NB4 (cell line): ENCODE measurements at regions not wholly inside any gene's neighbourhood (a gene's known extent, or its start where the extent isn't known, plus 50 kb on each side); places are given as distances from the start of the nearest gene placed in this dataset.

Source experiments
- DNase-seq: peaks from one replicate; pipeline ENCODE4 v3.0.0; 2010; ENCODE audit warnings: low read depth
- H3K4me3 ChIP-seq: one replicate; pipeline ENCODE4 v1.5.1; 2011; ENCODE audit warnings: mild to moderate bottlenecking, low read depth, low read length, moderate library complexity
- CTCF ChIP-seq: IDR thresholded peaks from one replicate; pipeline ENCODE4 v1.5.1; 2012; ENCODE audit warnings: low read depth, low read length
- MAX ChIP-seq: IDR thresholded peaks from 2 replicates; pipeline ENCODE4 v1.6.1; 2011; ENCODE audit warnings: low read depth, low read length
- MYC ChIP-seq: IDR thresholded peaks from 2 replicates; pipeline ENCODE4 v1.6.1; 2011; ENCODE audit warnings: low read depth, low read length
- POLR2A ChIP-seq: IDR thresholded peaks from 2 replicates; pipeline ENCODE4 v1.6.1; 2011; ENCODE audit warnings: mild to moderate bottlenecking; ENCODE audit not compliant: insufficient read length; ENCODE audit errors: extremely low read depth

DNA sequence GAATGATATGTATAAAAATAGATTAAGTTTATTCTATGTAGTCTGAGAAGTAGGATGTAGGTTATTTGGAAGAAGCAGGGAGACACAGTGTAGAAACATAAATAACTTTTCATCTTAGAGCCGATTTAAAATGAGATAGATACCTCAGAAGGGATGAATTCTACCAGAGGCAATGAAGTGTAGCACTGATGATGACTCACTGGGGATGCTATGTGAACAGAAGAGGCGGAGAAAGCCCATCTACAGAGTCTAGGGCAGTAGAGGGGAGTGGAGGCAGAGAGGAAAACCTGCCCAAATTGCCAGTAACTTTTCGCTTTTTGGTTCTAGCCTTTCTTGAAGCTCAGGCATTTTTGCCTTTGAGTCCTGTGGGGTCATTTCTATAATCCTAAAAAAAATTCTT is 451.8 kb downstream of the ATP23 start:
- no peak overlapping the region for H3K4me3 ChIP-seq
- TF ChIP-seq POLR2A (no peak), MAX (no peak), CTCF (no peak), MYC (no peak)

GRCh38 chr12:58395056-58395455 is 453.7 kb downstream of the ATP23 start:
- no peak for DNase-seq
- no peak for TF ChIP-seq CTCF
- no peak for TF ChIP-seq MAX
- no peak overlapping the region for H3K4me3 ChIP-seq

More for the DNA sequence above, 451.8 kb downstream of the ATP23 start:
- DNase-seq: no peak

DNA sequence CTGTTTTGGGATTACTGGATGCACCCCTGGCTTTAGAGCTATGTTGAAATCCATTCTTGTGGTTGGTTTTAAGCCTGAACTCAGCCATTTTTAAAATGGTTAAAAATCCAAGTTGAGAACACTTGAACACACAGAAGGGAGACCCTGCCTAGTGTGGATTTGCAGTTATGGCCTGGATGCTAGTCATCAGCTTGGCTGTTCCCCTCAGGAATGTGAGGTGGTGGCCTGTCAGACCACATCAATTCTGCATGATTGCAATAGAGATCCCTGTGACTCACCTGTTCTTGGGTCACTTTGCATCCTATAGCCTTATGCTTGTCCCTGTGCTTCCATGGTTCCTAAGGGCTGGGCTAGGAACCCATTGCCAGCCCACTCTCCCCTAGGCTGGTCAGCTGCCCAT is 454.1 kb downstream of the ATP23 start:
- H3K4me3 ChIP-seq: no peak overlapping the region
- no peak for DNase-seq
- TF ChIP-seq CTCF (no peak), MYC (no peak), POLR2A (no peak), MAX (no peak)

GRCh38 chr12:58396239-58396638 is 454.9 kb downstream of the ATP23 start:
- no peak overlapping the region for H3K4me3 ChIP-seq
- DNase-seq: no peak
- TF ChIP-seq POLR2A (no peak), MYC (no peak), MAX (no peak), CTCF (no peak)

- TF ChIP-seq MAX (no peak), POLR2A (no peak), MYC (no peak), CTCF (no peak)
- no peak overlapping the region for H3K4me3 ChIP-seq
- DNase-seq: no peak
Measured at GRCh38 chr12:58405363-58405762, 464.0 kb downstream of the ATP23 start.

DNA sequence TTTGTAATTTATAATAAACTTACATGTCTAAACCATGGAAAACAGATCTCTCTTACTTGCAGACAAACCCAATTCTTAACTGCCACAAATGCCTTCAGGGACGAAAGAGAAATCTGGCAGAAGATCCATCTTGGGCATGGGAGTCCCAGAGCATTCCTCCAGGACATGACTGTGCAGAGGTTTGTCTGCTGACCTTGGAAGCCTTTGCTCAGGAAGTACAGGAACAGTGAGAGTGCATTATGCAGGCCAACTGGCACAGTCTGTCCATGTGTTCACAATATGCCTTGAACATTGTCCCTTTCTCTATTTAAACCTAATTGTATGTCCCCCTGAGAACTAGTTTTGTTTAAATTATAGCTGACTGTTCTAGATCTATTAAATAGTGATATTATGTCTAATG is 467.1 kb downstream of the ATP23 start:
- TF ChIP-seq MAX (no peak), CTCF (no peak), MYC (no peak), POLR2A (no peak)
- H3K4me3 ChIP-seq: no peak overlapping the region
- no peak for DNase-seq
